ENCODE measurements at regions not wholly inside any gene's neighbourhood (a gene's known extent, or its start where the extent isn't known, plus 50 kb on each side); places are given as distances from the start of the nearest gene placed in this dataset.

DNA sequence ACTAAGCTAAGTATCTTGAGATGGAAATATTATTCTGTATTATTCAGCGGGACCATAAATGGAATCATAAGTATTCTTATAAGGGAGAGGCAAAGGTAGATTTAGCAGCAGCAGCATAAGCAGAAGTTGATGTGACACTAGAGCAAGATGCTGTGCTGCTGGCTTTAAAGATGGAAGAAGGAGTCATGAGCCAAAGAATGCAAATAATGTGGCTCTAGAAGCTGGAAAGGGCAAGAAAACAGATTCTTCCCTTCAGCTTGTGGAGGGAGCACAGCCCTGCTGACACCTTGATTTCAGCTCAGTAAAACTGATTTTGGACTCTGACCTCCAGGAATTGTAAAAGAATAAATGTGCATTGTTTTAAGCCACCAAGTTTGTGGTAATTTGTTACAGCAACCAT, 144.2 kb upstream of the ANKRD28 start:
- H3K14ac ChIP-seq (replicated peaks; ENCODE audit: low read depth, low read length) = no peak overlapping the region
- POLR2A ChIA-PET (ENCODE audit: unreplicated experiment) = no interaction called here

More for the DNA sequence above, 144.2 kb upstream of the ANKRD28 start:
- no peaks in the 10 kb centered on the region; the same call in 1 of the 2 replicates for H3K27me3 ChIP-seq (ENCODE audit: control insufficient read depth, insufficient read depth, low read length)
- in situ Hi-C loops (cut with MboI; ENCODE audit: low sequenced_read_pairs) = no loop called here
- dilution Hi-C loops (cut with HindIII; ENCODE audit: low sequenced_read_pairs, unreplicated experiment) = no loop called here
- no peak overlapping the region for H2BK20ac ChIP-seq (ENCODE audit: low read depth, low read length)
- H3K27ac ChIP-seq (ENCODE audit: insufficient read depth, low read length) = no peak overlapping the region
- ATAC-seq (ENCODE audit: low read depth) (peak; percentile 83), DNase-seq (peak; percentile 31)
- H4K8ac ChIP-seq (ENCODE audit: low read depth in 2 of 2, low read length in 2 of 2) = no peak overlapping the region
- no peaks in the 10 kb centered on the region for H3K9me1 ChIP-seq (ENCODE audit: insufficient read depth, low read length)
- no peak overlapping the region for H2AK9ac ChIP-seq (replicated peaks; ENCODE audit: low read depth, low read length, poor library complexity)
- no peak overlapping the region for H2BK120ac ChIP-seq (ENCODE audit: low read depth, low read length)
- no peak overlapping the region for H3K4ac ChIP-seq (ENCODE audit: low read depth, low read length)
- H4K20me1 ChIP-seq (ENCODE audit: insufficient read depth, low read length) = no peaks in the 10 kb centered on the region
- no peak overlapping the region for H2BK15ac ChIP-seq (ENCODE audit: low read depth, low read length)
- no peak overlapping the region for H3K23ac ChIP-seq (ENCODE audit: low read depth, low read length)
- peaks cover 5% of the 10 kb centered on the region for H3K4me1 ChIP-seq (ENCODE audit: control insufficient read depth, insufficient read depth, low read length)
- H2BK5ac ChIP-seq (ENCODE audit: low read depth, low read length, poor library complexity, severe bottlenecking) = no peak overlapping the region
- no peak overlapping the region for H4K5ac ChIP-seq (ENCODE audit: low read depth, low read length)
- no peak overlapping the region for H2AFZ ChIP-seq (replicated peaks; ENCODE audit: low read length, poor library complexity)
- no peaks in the 10 kb centered on the region for H3K79me1 ChIP-seq (ENCODE audit: low read depth in 1 of 2, low read length in 2 of 2)
- no peaks in the 10 kb centered on the region for H3K36me3 ChIP-seq (ENCODE audit: control insufficient read depth, insufficient read depth, low read length)
- intact Hi-C loops (cut with micrococcal nuclease) = no loop called here
- no TSS peak for BruUV-seq (replicated peaks)
- TF ChIP-seq POLR2A (IDR thresholded peaks at IDR 0.05; ENCODE audit: low read depth, low read length) (no peak), MAFK (IDR thresholded peaks at IDR 0.05; ENCODE audit: low read depth, low read length) (no peak), BHLHE40 (IDR thresholded peaks at IDR 0.05; ENCODE audit: low read depth, low read length) (no peak), SMC3 (IDR thresholded peaks at IDR 0.05; ENCODE audit: low read depth, low read length) (no peak), FOS (IDR thresholded peaks at IDR 0.05; ENCODE audit: low read depth, low read length) (no peak), CEBPB (IDR thresholded peaks at IDR 0.05; ENCODE audit: low read depth, low read length) (no peak)
- TF ChIP-seq, protein P1, sequence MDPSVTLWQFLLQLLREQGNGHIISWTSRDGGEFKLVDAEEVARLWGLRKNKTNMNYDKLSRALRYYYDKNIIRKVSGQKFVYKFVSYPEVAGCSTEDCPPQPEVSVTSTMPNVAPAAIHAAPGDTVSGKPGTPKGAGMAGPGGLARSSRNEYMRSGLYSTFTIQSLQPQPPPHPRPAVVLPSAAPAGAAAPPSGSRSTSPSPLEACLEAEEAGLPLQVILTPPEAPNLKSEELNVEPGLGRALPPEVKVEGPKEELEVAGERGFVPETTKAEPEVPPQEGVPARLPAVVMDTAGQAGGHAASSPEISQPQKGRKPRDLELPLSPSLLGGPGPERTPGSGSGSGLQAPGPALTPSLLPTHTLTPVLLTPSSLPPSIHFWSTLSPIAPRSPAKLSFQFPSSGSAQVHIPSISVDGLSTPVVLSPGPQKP (IDR thresholded peaks at IDR 0.05; ENCODE audit: borderline replicate concordance, low read depth, low read length) = no peak
- TF ChIP-seq, protein P2, sequence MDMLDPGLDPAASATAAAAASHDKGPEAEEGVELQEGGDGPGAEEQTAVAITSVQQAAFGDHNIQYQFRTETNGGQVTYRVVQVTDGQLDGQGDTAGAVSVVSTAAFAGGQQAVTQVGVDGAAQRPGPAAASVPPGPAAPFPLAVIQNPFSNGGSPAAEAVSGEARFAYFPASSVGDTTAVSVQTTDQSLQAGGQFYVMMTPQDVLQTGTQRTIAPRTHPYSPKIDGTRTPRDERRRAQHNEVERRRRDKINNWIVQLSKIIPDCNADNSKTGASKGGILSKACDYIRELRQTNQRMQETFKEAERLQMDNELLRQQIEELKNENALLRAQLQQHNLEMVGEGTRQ (IDR thresholded peaks at IDR 0.05; ENCODE audit: low read depth, low read length) = no peak
- H4K91ac ChIP-seq (ENCODE audit: insufficient read depth, low read depth, low read length) = no peak overlapping the region
- no peak overlapping the region for H2AK5ac ChIP-seq (ENCODE audit: low read depth, low read length)
- no peak overlapping the region for H3K4me3 ChIP-seq (ENCODE audit: insufficient read depth, low read depth, low read length)
- H3K56ac ChIP-seq (ENCODE audit: extremely low read depth, insufficient read depth, low read length) = no peak overlapping the region
- no CpG with 5 or more reads among the region's 1 CpG for WGBS, 2 experiments (ENCODE audit: extremely low coverage in 2 of 2, insufficient read length in 1 of 2)
- H3K9ac ChIP-seq (ENCODE audit: low read depth, low read length) = no peak overlapping the region
- H3K4me2 ChIP-seq (ENCODE audit: low read depth, low read length) = no peak overlapping the region
- H3K18ac ChIP-seq (ENCODE audit: low read depth, low read length) = no peak overlapping the region
- H3K9me3 ChIP-seq (ENCODE audit: control insufficient read depth, insufficient read depth, low read length) = peaks cover 2% of the 10 kb centered on the region; the same call in 1 of the 2 replicates
- CTCF ChIA-PET = interaction anchor here (1.2 kb wide), 1 partner anchor 10 kb away, joined by 4 read pairs; no protein-coding TSS in a partner anchor

Data from IMR-90 (cell line).